Karpas-422 (cell line): ENCODE measurements at regions not wholly inside any gene's neighbourhood (a gene's known extent, or its start where the extent isn't known, plus 50 kb on each side); places are given as distances from the start of the nearest gene placed in this dataset.

Experiments
- DNase-seq: peaks from one replicate; pipeline ENCODE4 v3.0.0-alpha.2; 2015
- H2AFZ ChIP-seq: fragments of 200-600 bp; sonication (generic); 2 replicates; pipeline ENCODE4 v1.6.1; 2014; ENCODE audit warnings: antibody characterized with exemption, low read length, mixed read lengths
- H3K27ac ChIP-seq: fragments of 200-600 bp; sonication (generic); 2 replicates; pipeline ENCODE4 v1.5.1; 2014; ENCODE audit warnings: mild to moderate bottlenecking, low read length, moderate library complexity
- H3K27me3 ChIP-seq: fragments of 200-600 bp; sonication (generic); 2 replicates; pipeline ENCODE4 v1.6.1; 2014; ENCODE audit warnings: low read length, mixed read lengths
- H3K36me3 ChIP-seq: fragments of 200-600 bp; sonication (generic); 2 replicates; pipeline ENCODE4 v1.6.1; 2014; ENCODE audit warnings: low read length, mixed read lengths; ENCODE audit not compliant: insufficient read depth
- H3K4me1 ChIP-seq: fragments of 200-600 bp; sonication (generic); 2 replicates; pipeline ENCODE4 v1.6.1; 2014; ENCODE audit warnings: mild to moderate bottlenecking, low read length, mixed read lengths
- H3K4me2 ChIP-seq: fragments of 200-600 bp; sonication (generic); 2 replicates; pipeline ENCODE4 v1.6.1; 2014; ENCODE audit warnings: low read length, low read depth, mild to moderate bottlenecking; ENCODE audit not compliant: poor library complexity, severe bottlenecking
- H3K4me3 ChIP-seq: fragments of 200-600 bp; sonication (generic); 2 replicates; pipeline ENCODE4 v1.5.1; 2014; ENCODE audit warnings: mild to moderate bottlenecking, antibody characterized with exemption, low read length, mixed read lengths
- H3K79me2 ChIP-seq: fragments of 200-600 bp; sonication (generic); 2 replicates; pipeline ENCODE4 v1.6.1; 2014; ENCODE audit warnings: mild to moderate bottlenecking, low read length, mixed read lengths
- H3K9ac ChIP-seq: fragments of 200-600 bp; sonication (generic); 2 replicates; pipeline ENCODE4 v1.6.0; 2014; ENCODE audit warnings: low read length
- H3K9me2 ChIP-seq: fragments of 200-600 bp; sonication (generic), shearing (Covaris generic); replicated peaks from 2 replicates; pipeline ENCODE4 v1.6.0; 2014; ENCODE audit warnings: mild to moderate bottlenecking, low read length, moderate library complexity; ENCODE audit not compliant: insufficient read depth
- H3K9me3 ChIP-seq: fragments of 300-700, 200-600 bp; sonication (generic); 2 replicates; pipeline ENCODE4 v1.6.1; 2014; ENCODE audit warnings: low read length, mixed read lengths
- H4K20me1 ChIP-seq: fragments of 200-600 bp; sonication (generic); 2 replicates; pipeline ENCODE4 v1.6.1; 2014; ENCODE audit warnings: mild to moderate bottlenecking, antibody characterized with exemption, low read length, low read depth; ENCODE audit not compliant: insufficient read depth

- no peak overlapping the region for H3K27ac ChIP-seq
- DNase-seq = no peak
- no peaks in the 10 kb centered on the region for H3K9me3 ChIP-seq
- no peak overlapping the region for H3K9ac ChIP-seq
- H2AFZ ChIP-seq = no peak overlapping the region
- H3K4me1 ChIP-seq = peaks cover 2% of the 10 kb centered on the region
- H3K9me2 ChIP-seq = no peaks in the 10 kb centered on the region
- no peak overlapping the region for H3K4me2 ChIP-seq
- H3K79me2 ChIP-seq = no peaks in the 10 kb centered on the region
- H3K4me3 ChIP-seq = no peak overlapping the region
- H3K36me3 ChIP-seq = no peaks in the 10 kb centered on the region
- H4K20me1 ChIP-seq = no peaks in the 10 kb centered on the region
- no peaks in the 10 kb centered on the region for H3K27me3 ChIP-seq
These were observed 108.6 kb upstream of the USP24 start for GRCh38 chr1:55323760-55324159.

DNA sequence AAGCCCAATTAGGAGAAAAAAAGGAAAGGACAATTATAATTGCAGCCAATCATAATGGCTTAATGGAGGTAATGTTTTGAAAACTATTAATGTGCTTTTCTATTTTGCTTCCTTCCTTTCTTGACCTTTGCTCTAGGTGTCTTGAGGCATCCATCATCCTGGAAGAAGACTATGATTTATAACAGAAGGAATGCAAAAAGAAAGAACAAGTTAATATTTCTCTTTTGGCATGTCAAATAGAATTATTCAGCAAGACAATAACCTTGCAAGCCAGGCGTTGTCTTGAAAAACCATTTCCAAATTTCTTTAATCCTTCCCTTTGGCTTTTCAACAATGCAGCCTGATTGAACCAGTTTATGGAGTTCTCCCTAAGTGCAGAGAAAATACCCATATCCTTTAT is 107.7 kb upstream of the USP24 start:
- no peaks in the 10 kb centered on the region for H3K27me3 ChIP-seq
- H3K4me1 ChIP-seq = peaks cover 11% of the 10 kb centered on the region
- no peaks in the 10 kb centered on the region for H3K36me3 ChIP-seq
- H3K9me2 ChIP-seq = no peaks in the 10 kb centered on the region
- no peak overlapping the region for H3K27ac ChIP-seq
- DNase-seq = no peak
- H3K9ac ChIP-seq = no peak overlapping the region
- H3K4me2 ChIP-seq = no peak overlapping the region
- no peaks in the 10 kb centered on the region for H3K9me3 ChIP-seq
- no peaks in the 10 kb centered on the region for H3K79me2 ChIP-seq
- H4K20me1 ChIP-seq = no peaks in the 10 kb centered on the region
- H2AFZ ChIP-seq = no peak overlapping the region
- no peak overlapping the region for H3K4me3 ChIP-seq

- Histone ChIP-seq H4K20me1 (no peaks in the 10 kb centered on the region), H3K36me3 (no peaks in the 10 kb centered on the region), H3K9ac (no peak overlapping the region), H3K9me3 (no peaks in the 10 kb centered on the region), H3K9me2 (no peaks in the 10 kb centered on the region), H3K4me1 (peaks cover 20% of the 10 kb centered on the region), H3K4me3 (no peak overlapping the region), H2AFZ (no peak overlapping the region), H3K4me2 (no peak overlapping the region), H3K27ac (no peak overlapping the region), H3K27me3 (no peaks in the 10 kb centered on the region), H3K79me2 (no peaks in the 10 kb centered on the region)
- DNase-seq = no peak
These were observed 106.8 kb upstream of the USP24 start for GRCh38 chr1:55321942-55322341.

DNA sequence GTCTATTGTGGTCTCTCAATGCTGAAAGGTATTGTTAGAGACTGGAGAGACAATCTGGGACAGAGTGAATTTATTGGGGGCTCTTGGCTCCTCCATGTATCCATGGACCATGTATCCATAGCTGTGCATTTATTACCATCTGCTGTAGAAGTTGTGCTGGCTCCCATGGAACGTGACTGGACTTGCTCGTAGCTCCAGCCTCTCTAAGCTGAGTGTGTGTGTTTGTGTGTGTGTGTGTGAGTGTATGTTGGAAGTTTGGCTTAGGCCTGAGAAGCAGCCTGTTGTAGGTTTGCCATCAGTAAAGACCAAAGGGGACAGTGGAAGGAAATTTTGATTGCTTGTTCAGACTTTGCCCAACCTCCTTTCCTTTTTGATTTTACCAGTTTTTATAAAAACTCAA is 105.7 kb upstream of the USP24 start:
- Histone ChIP-seq H3K9me3 (no peaks in the 10 kb centered on the region), H3K36me3 (no peaks in the 10 kb centered on the region), H3K79me2 (no peaks in the 10 kb centered on the region), H3K27ac (no peak overlapping the region), H2AFZ (no peak overlapping the region), H3K4me1 (peaks cover 27% of the 10 kb centered on the region), H3K27me3 (no peaks in the 10 kb centered on the region), H4K20me1 (no peaks in the 10 kb centered on the region), H3K4me2 (no peak overlapping the region), H3K4me3 (no peak overlapping the region), H3K9me2 (no peaks in the 10 kb centered on the region), H3K9ac (no peak overlapping the region)
- no peak for DNase-seq

GRCh38 chr1:55318116-55318817 is 103.1 kb upstream of the USP24 start:
- Histone ChIP-seq H4K20me1 (no peaks in the 10 kb centered on the region), H3K4me3 (peak overlapping the region; percentile 41; the same call in 1 of the 2 replicates), H3K9ac (peak overlapping the region; percentile 9; the same call in 1 of the 2 replicates), H2AFZ (no peak overlapping the region; the same call in 1 of the 2 replicates), H3K79me2 (no peaks in the 10 kb centered on the region), H3K9me2 (no peaks in the 10 kb centered on the region), H3K4me2 (peak overlapping the region; percentile 66), H3K4me1 (peaks cover 27% of the 10 kb centered on the region), H3K9me3 (no peaks in the 10 kb centered on the region), H3K27me3 (no peaks in the 10 kb centered on the region), H3K36me3 (no peaks in the 10 kb centered on the region), H3K27ac (peak overlapping the region; percentile 35; the same call in 1 of the 2 replicates)
- DNase-seq = peak; percentile 80

GRCh38 chr1:55317673-55318072 is 102.5 kb upstream of the USP24 start:
- H3K27me3 ChIP-seq = no peaks in the 10 kb centered on the region
- H4K20me1 ChIP-seq = no peaks in the 10 kb centered on the region
- peaks cover 27% of the 10 kb centered on the region for H3K4me1 ChIP-seq
- peak overlapping the region; percentile 41; the same call in 1 of the 2 replicates for H3K4me3 ChIP-seq
- peak overlapping the region; percentile 66 for H3K4me2 ChIP-seq
- H3K36me3 ChIP-seq = no peaks in the 10 kb centered on the region
- H2AFZ ChIP-seq = peak overlapping the region; percentile 7; the same call in 1 of the 2 replicates
- no peaks in the 10 kb centered on the region for H3K9me3 ChIP-seq
- no peaks in the 10 kb centered on the region for H3K9me2 ChIP-seq
- H3K79me2 ChIP-seq = no peaks in the 10 kb centered on the region
- H3K9ac ChIP-seq = peak overlapping the region; percentile 9; the same call in 1 of the 2 replicates
- DNase-seq = peak; percentile 75
- H3K27ac ChIP-seq = peak overlapping the region; percentile 35; the same call in 1 of the 2 replicates

GRCh38 chr1:55316947-55317662 is 101.9 kb upstream of the USP24 start:
- no peaks in the 10 kb centered on the region for H3K9me3 ChIP-seq
- H3K9me2 ChIP-seq = no peaks in the 10 kb centered on the region
- peak overlapping the region; percentile 7 for H2AFZ ChIP-seq
- peaks cover 27% of the 10 kb centered on the region for H3K4me1 ChIP-seq
- no peaks in the 10 kb centered on the region for H4K20me1 ChIP-seq
- H3K4me2 ChIP-seq = peak overlapping the region; percentile 66
- no peaks in the 10 kb centered on the region for H3K79me2 ChIP-seq
- no peak overlapping the region; the same call in 1 of the 2 replicates for H3K27ac ChIP-seq
- H3K27me3 ChIP-seq = no peaks in the 10 kb centered on the region
- peak; percentile 52 for DNase-seq
- no peak overlapping the region for H3K9ac ChIP-seq
- no peaks in the 10 kb centered on the region for H3K36me3 ChIP-seq
- peak overlapping the region; percentile 24; the same call in 1 of the 2 replicates for H3K4me3 ChIP-seq

DNA sequence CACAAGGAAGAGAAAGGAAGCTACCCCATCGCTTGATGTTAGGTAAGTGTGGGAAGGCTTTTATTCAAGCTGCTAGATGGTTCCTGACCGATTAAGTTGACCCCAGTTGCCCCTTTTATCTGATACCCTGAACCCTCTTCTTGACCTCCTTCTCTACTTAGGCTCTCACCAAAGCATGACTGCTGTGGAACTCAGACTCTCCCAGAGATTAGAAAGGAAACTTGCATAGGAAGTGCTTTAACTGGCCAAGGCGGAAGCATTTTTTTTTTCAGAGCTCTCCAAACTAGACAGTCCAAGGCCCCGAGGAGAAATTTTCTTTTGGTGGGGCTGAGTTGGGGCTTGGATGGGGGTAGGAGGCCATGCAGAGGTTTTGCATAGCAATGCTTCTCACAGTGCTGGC is 101.3 kb upstream of the USP24 start:
- no peak overlapping the region for H3K27ac ChIP-seq
- no peak overlapping the region for H3K4me3 ChIP-seq
- no peaks in the 10 kb centered on the region for H3K36me3 ChIP-seq
- H3K4me2 ChIP-seq = peak overlapping the region; percentile 30
- H3K9me3 ChIP-seq = no peaks in the 10 kb centered on the region
- no peaks in the 10 kb centered on the region for H4K20me1 ChIP-seq
- no peak for DNase-seq
- H3K27me3 ChIP-seq = no peaks in the 10 kb centered on the region
- H3K9ac ChIP-seq = no peak overlapping the region
- H3K79me2 ChIP-seq = no peaks in the 10 kb centered on the region
- H3K9me2 ChIP-seq = no peaks in the 10 kb centered on the region
- peak overlapping the region; percentile 7 for H2AFZ ChIP-seq
- peaks cover 27% of the 10 kb centered on the region for H3K4me1 ChIP-seq
